Testis (tissue), 2 donors: ENCODE measurements at regions not wholly inside any gene's neighbourhood (a gene's known extent, or its start where the extent isn't known, plus 50 kb on each side); places are given as distances from the start of the nearest gene placed in this dataset.

Experiments
- POLR2A ChIP-seq: fragments of 450-650 bp; IDR thresholded peaks from one replicate; pipeline ENCODE4 v1.6.1; 2017; ENCODE audit warnings: antibody characterized with exemption, mild to moderate bottlenecking, moderate library complexity
- TF ChIP-seq, protein P1 (sequence below), 3 experiments: fragments of 450-650 bp in 2 of 3; fragments of 200-600 bp in 1 of 3; sonication (generic) in 1 of 3; IDR thresholded peaks; one replicate each; pipeline ENCODE4 v1.5.1; 2016 to 2019; ENCODE audit warnings: antibody characterized with exemption in 3 of 3, mild to moderate bottlenecking in 2 of 3, moderate library complexity in 1 of 3

DNA sequence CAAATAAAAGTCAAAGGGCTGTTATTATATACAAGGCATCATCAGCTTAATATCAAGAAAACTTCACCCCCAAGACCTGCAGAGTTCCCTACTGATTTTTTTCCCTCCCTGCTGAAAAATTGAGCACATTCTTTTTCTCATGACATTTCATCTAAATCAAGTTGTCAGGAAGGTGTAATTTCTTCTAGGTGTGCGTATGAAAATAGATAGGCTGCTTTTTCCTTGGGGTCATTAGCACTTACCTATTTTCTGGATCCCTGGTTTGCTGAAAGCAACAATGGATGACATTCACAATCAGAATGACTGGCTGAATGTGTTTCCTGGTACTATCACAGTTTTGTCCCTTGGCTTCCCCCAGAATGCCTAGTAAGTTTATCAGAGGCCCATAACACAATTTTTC lies 225.0 kb upstream of the KIRREL3 start:
- no peak for TF ChIP-seq POLR2A
- TF ChIP-seq, protein P1, sequence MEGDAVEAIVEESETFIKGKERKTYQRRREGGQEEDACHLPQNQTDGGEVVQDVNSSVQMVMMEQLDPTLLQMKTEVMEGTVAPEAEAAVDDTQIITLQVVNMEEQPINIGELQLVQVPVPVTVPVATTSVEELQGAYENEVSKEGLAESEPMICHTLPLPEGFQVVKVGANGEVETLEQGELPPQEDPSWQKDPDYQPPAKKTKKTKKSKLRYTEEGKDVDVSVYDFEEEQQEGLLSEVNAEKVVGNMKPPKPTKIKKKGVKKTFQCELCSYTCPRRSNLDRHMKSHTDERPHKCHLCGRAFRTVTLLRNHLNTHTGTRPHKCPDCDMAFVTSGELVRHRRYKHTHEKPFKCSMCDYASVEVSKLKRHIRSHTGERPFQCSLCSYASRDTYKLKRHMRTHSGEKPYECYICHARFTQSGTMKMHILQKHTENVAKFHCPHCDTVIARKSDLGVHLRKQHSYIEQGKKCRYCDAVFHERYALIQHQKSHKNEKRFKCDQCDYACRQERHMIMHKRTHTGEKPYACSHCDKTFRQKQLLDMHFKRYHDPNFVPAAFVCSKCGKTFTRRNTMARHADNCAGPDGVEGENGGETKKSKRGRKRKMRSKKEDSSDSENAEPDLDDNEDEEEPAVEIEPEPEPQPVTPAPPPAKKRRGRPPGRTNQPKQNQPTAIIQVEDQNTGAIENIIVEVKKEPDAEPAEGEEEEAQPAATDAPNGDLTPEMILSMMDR (IDR thresholded peaks at IDR 0.05), result no peak
